Peyer's patch (tissue), 4 donors: ENCODE measurements at regions not wholly inside any gene's neighbourhood (a gene's known extent, or its start where the extent isn't known, plus 50 kb on each side); places are given as distances from the start of the nearest gene placed in this dataset.

Source experiments
- CTCF ChIP-seq, 6 experiments: fragments of 450-650 bp in 4 of 6; fragments of 200-600 bp in 2 of 6; sonication (generic) in 1 of 6; IDR thresholded peaks; one replicate each; pipeline ENCODE4 v1.5.1; 2017 to 2019; ENCODE audit warnings: antibody characterized with exemption in 6 of 6, mild to moderate bottlenecking in 3 of 6, moderate library complexity in 1 of 6
- POLR2A ChIP-seq, 2 donors: fragments of 450-650 bp; IDR thresholded peaks; one replicate each; pipeline ENCODE4 v1.5.1; 2017; ENCODE audit warnings: antibody characterized with exemption in 2 of 2, mild to moderate bottlenecking in 2 of 2, moderate library complexity in 2 of 2

- TF ChIP-seq CTCF (IDR thresholded peaks at IDR 0.05) = no peak
- TF ChIP-seq POLR2A (IDR thresholded peaks at IDR 0.05) = no peak
Observed at GRCh38 chr12:94806617-94807016, 156.3 kb upstream of the TMCC3 start.
